GM21526 (cell line): ENCODE measurements at regions not wholly inside any gene's neighbourhood (a gene's known extent, or its start where the extent isn't known, plus 50 kb on each side); places are given as distances from the start of the nearest gene placed in this dataset.
"Not testable (repeated sequence)": the region's sequence is repeated elsewhere in the genome, so short reads cannot be mapped to it uniquely, and the experiment has no call there.

Source experiments
- ATAC-seq: cut with Tn5 transposase; IDR thresholded peaks from one replicate; pipeline ENCODE4 v1.9.1; 2021; ENCODE audit warnings: moderate library complexity; ENCODE audit not compliant: unreplicated experiment, low FRiP score

DNA sequence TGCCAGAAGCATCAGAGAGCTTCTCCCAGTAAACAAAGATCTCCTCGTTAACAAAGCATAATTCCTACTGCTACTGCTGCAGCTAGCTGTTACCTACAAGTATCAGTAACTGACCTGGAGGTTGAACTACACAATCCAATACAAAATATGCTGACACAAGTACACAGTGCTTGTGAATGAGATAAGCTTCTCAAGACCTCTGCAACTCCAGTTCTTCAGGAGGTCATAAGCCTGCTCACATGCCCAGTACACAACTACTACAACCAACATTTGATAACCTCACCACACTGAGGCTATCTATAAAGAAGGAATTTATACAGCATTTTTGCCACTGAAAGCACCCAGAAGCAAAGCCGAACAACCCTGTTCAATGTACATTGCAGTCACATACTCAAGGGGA is 66.7 kb upstream of the SMARCAD1 start:
- no peak for ATAC-seq

DNA sequence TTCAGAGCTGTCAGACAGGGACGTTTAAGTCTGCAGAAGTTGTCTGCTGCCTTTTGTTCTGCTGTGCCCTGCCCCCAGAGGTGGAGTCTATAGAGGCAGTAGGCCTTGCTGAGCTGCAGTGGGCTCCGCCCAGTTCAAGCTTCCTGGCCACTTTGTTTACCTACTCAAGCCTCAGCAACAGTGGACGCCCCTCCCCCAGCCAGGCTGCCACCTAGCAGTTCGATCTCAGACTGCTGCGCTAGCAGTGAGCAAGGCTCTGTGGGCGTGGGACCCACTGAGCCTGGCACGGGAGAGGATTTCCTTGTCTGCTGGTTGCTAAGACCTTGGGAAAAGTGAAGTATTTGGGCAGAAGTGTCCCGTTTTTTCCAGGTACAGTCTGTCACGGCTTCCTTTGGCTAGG is 59.6 kb upstream of the SMARCAD1 start:
- ATAC-seq, result not testable (repeated sequence)

DNA sequence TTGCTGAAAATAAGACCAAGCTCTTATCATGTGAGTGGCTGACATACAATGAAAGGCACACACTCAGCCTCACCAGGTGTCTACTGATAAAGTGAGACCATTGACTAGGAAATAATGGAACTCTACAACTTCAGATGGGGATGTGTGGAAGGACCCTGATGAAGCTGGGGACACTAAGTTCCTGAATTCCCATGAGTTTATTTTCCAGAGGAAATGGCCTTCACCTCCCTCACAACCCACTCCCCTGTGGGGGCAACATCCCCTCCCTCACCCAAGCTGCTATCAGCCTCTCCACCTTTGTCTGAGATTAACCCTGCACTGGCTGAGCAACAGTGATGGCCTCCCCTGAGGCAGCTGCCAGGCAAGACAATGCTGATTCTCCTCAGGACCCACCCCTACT is 55.2 kb upstream of the SMARCAD1 start:
- ATAC-seq, result no peak

DNA sequence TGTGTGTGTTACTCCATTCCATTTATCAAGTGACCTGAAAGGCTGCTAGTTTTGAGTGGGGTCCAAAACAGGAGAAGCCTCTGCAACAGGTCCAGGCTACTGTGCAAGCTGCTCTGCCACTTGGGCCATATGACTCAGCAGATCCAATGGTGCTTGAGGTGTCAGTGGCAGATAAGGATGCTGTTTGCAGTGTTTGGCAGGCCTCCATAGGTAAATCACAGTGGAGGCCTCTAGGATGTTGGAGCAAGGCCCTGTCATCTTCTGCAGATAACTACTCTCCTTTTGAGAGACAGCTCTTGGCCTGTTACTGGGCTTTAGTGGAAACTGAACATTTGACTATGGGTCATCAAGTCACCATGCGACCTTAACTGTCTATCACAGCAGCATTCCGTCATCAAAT is 52.3 kb upstream of the SMARCAD1 start:
- ATAC-seq, result not testable (repeated sequence)

DNA sequence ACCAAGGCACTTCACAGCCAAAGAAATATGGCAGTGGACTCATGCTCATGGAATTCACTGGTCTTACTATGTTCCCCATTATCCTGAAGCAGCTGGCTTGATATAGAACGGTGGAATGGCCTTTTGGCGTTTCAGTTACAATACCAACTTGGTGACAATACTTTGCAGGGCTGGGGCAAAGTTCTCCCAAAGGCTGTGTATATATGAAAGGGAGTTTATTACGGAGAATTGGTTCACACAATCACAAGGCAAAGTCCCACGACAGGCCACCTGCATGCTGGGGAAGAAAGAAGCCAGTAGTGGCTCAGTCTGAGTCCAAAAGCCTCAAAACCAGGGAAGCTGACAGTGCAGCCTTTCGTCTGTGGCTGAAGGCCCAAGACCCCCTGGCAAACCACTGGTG is 50.8 kb upstream of the SMARCAD1 start:
- no peak for ATAC-seq
